Prostate gland (tissue), 2 donors: ENCODE measurements at regions not wholly inside any gene's neighbourhood (a gene's known extent, or its start where the extent isn't known, plus 50 kb on each side); places are given as distances from the start of the nearest gene placed in this dataset.

Experiments used
- CTCF ChIP-seq, 4 experiments: fragments of 200-600 bp in 2 of 4; fragments of 450-650 bp in 2 of 4; sonication (generic) in 2 of 4; IDR thresholded peaks; 1 replicate in 3 of 4; 2 replicates in 1 of 4; pipeline ENCODE4 v1.5.1; 2016 to 2019; ENCODE audit warnings: antibody characterized with exemption in 4 of 4, mild to moderate bottlenecking in 2 of 4, moderate library complexity in 2 of 4
- POLR2A ChIP-seq: fragments of 450-650 bp; IDR thresholded peaks from one replicate; pipeline ENCODE4 v1.6.1; 2016; ENCODE audit warnings: antibody characterized with exemption, mild to moderate bottlenecking
- POLR2AphosphoS5 ChIP-seq: sonication (generic); formaldehyde crosslinking; IDR thresholded peaks from one replicate; pipeline ENCODE4 v1.6.1; 2017; ENCODE audit warnings: antibody characterized with exemption

DNA sequence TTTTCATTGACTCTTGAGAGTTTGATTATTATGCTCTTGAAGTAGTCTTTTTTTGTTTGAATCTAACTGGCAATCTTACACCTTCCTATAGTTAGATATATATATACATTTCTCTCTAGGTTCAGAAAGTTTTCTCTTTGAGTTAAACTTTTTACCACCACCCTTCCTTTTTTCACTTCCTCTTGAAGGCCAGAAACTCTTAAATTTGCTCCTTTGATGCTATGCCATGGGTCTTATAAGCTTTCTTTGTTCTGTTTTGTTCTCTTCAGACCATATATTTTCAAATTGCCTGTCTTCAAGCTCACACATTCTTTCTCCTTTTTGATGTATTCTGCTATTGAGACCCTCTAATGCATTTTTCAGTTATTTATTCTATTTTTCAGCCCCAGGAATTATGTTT is 513.5 kb upstream of the CNTN5 start:
- no peak for TF ChIP-seq POLR2A
- TF ChIP-seq CTCF (IDR thresholded peaks at IDR 0.05): no peak
- TF ChIP-seq POLR2AphosphoS5: no peak
